ENCODE measurements at regions not wholly inside any gene's neighbourhood (a gene's known extent, or its start where the extent isn't known, plus 50 kb on each side); places are given as distances from the start of the nearest gene placed in this dataset.

DNA sequence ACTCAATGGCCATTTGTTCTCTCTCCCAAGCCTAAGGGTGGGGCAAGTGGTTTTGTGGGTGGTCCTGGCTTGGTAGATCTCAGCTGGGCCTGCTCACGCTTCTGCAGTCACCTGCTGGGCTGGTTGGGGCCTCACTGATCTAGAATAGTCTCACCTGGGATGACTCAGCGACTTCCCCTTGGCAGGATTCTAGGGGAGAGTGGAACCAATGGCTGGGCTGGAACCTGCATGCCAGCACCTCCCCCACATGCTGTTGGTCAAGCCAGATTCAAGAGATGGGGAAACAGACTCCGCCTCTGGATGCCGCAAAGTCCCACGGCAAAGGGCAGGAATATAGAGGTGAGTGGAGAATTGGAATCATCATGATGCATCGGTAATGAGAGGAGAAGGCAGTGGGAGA is 292.9 kb upstream of the NPVF start:
- no TSS peak for BruUV-seq (replicated peaks)
- intact Hi-C loops (cut with micrococcal nuclease; ENCODE audit: unreplicated experiment), result no loop called here
- no peaks in the 10 kb centered on the region for H3F3A ChIP-seq (ENCODE audit: insufficient read depth, low read depth)
- POLR2A ChIA-PET (ENCODE audit: unreplicated experiment), result no interaction called here
- H3K27ac ChIP-seq, result no peak overlapping the region
- no peak overlapping the region for H2AFZ ChIP-seq
- no peaks in the 10 kb centered on the region for H3K9me2 ChIP-seq (ENCODE audit: insufficient read depth)
- no peak for DNase-seq
- no peak overlapping the region for H3K4me2 ChIP-seq
- no peaks in the 10 kb centered on the region for H3K4me1 ChIP-seq (replicated peaks; ENCODE audit: insufficient read depth)
- H3K79me2 ChIP-seq (ENCODE audit: low read depth), result no peaks in the 10 kb centered on the region
- peaks cover 73% of the 10 kb centered on the region for H3K27me3 ChIP-seq (ENCODE audit: insufficient read depth, low read depth)
- H3K4me3 ChIP-seq, result no peak overlapping the region
- TF ChIP-seq EZH2 (IDR thresholded peaks at IDR 0.05; ENCODE audit: low read depth) (no peak), CTCF (conservative IDR thresholded peaks at IDR 0.05) (no peak)
- no peaks in the 10 kb centered on the region for H3K9me3 ChIP-seq (ENCODE audit: insufficient read depth, low read depth)
- no peaks in the 10 kb centered on the region for H3K36me3 ChIP-seq (ENCODE audit: low read depth)
- H4K20me1 ChIP-seq (ENCODE audit: insufficient read depth), result no peaks in the 10 kb centered on the region
- CTCF ChIA-PET, result no interaction called here

DNA sequence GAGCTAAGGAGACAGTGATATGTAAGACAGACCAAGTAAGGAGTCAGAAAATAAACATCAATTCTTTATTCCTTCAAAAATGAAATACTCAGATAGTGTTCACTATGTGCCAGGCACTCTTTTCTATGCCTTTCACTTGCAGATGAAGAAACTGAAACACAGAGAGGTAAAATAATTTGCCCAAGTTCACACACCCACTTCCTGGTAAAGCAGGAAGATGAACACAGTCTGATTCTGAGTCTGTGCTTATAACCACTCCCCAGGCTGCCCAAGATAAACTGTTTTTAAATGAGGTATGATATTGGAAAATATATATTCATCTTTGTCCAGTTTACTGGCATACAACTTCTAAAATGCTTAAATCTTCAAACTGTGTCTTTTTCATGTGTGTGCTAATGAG is 294.4 kb upstream of the NPVF start:
- H4K20me1 ChIP-seq (ENCODE audit: insufficient read depth), result no peaks in the 10 kb centered on the region
- no peak overlapping the region for H2AFZ ChIP-seq
- POLR2A ChIA-PET (ENCODE audit: unreplicated experiment), result no interaction called here
- CTCF ChIA-PET, result no interaction called here
- no peak overlapping the region for H3K27ac ChIP-seq
- no peaks in the 10 kb centered on the region for H3K79me2 ChIP-seq (ENCODE audit: low read depth)
- no peaks in the 10 kb centered on the region for H3F3A ChIP-seq (ENCODE audit: insufficient read depth, low read depth)
- peaks cover 86% of the 10 kb centered on the region for H3K27me3 ChIP-seq (ENCODE audit: insufficient read depth, low read depth)
- no peak for DNase-seq
- no peaks in the 10 kb centered on the region for H3K9me3 ChIP-seq (ENCODE audit: insufficient read depth, low read depth)
- no peak overlapping the region for H3K4me3 ChIP-seq
- no peak overlapping the region for H3K4me2 ChIP-seq
- no peaks in the 10 kb centered on the region for H3K36me3 ChIP-seq (ENCODE audit: low read depth)
- H3K4me1 ChIP-seq (replicated peaks; ENCODE audit: insufficient read depth), result no peaks in the 10 kb centered on the region
- intact Hi-C loops (cut with micrococcal nuclease; ENCODE audit: unreplicated experiment), result no loop called here
- no TSS peak for BruUV-seq (replicated peaks)
- TF ChIP-seq CTCF (conservative IDR thresholded peaks at IDR 0.05) (no peak), EZH2 (IDR thresholded peaks at IDR 0.05; ENCODE audit: low read depth) (no peak)
- H3K9me2 ChIP-seq (ENCODE audit: insufficient read depth), result no peaks in the 10 kb centered on the region

DNA sequence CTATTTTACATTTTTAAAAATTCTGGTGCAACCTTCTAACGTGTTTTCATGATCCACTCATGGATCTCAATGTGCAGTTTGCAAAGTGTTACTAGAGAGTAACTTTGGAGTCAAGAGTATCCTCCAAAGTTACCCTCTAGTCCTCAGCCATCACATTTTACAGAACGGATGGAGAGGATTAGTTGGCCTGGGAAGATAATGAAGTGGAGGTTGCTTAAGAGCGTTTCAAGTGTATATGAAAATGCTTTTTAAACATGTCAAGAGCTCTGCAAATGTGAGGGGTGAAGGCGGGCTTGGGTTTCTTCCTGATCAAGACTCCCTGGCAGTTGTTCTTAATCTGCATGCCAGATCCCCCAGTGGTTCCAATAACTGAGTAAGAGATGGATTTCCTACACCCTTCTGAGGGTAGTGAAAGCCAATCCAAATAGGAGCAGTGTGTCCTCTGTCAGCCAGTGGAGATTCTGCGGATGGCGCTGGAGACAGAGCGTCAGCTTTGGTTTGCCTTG is 299.4 kb upstream of the NPVF start:
- no peak overlapping the region for H3K4me3 ChIP-seq
- ChIA-PET CTCF (no interaction called here), POLR2A (ENCODE audit: unreplicated experiment) (no interaction called here)
- intact Hi-C loops (cut with micrococcal nuclease; ENCODE audit: unreplicated experiment), result no loop called here
- TF ChIP-seq CTCF (conservative IDR thresholded peaks at IDR 0.05), result no peak
- no peak for TF ChIP-seq EZH2 (IDR thresholded peaks at IDR 0.05; ENCODE audit: low read depth)
- H3K27ac ChIP-seq, result no peak overlapping the region
- no peaks in the 10 kb centered on the region for H4K20me1 ChIP-seq (ENCODE audit: insufficient read depth)
- BruUV-seq (replicated peaks), result no TSS peak
- no peak overlapping the region for H3K4me2 ChIP-seq
- no peaks in the 10 kb centered on the region for H3F3A ChIP-seq (ENCODE audit: insufficient read depth, low read depth)
- no peaks in the 10 kb centered on the region for H3K9me3 ChIP-seq (ENCODE audit: insufficient read depth, low read depth)
- H3K36me3 ChIP-seq (ENCODE audit: low read depth), result no peaks in the 10 kb centered on the region
- H3K27me3 ChIP-seq (ENCODE audit: insufficient read depth, low read depth), result peaks cover 79% of the 10 kb centered on the region
- H3K79me2 ChIP-seq (ENCODE audit: low read depth), result no peaks in the 10 kb centered on the region
- H3K9me2 ChIP-seq (ENCODE audit: insufficient read depth), result no peaks in the 10 kb centered on the region
- no peak overlapping the region for H2AFZ ChIP-seq
- DNase-seq, result no peak
- H3K4me1 ChIP-seq (replicated peaks; ENCODE audit: insufficient read depth), result no peaks in the 10 kb centered on the region
